ENCODE measurements at regions not wholly inside any gene's neighbourhood (a gene's known extent, or its start where the extent isn't known, plus 50 kb on each side); places are given as distances from the start of the nearest gene placed in this dataset.

GRCh38 chr11:109862835-109863234 is 230.4 kb upstream of the ZC3H12C start:
- TF ChIP-seq CTCF (IDR thresholded peaks at IDR 0.05) (no peak), POLR2AphosphoS5 (IDR thresholded peaks at IDR 0.05; ENCODE audit: low read depth, low read length) (no peak), TCF7L2 (IDR thresholded peaks at IDR 0.05; ENCODE audit: low read depth, low read length) (no peak), SIN3A (IDR thresholded peaks at IDR 0.05; ENCODE audit: borderline replicate concordance, insufficient read depth, low read depth, low read length) (no peak), REST (IDR thresholded peaks at IDR 0.05; ENCODE audit: insufficient read depth in 1 of 2, low read depth in 2 of 2, low read length in 1 of 2) (no peak)

Measured in Panc1 (cell line).